Endothelial cell of umbilical vein (primary cell): ENCODE measurements at regions not wholly inside any gene's neighbourhood (a gene's known extent, or its start where the extent isn't known, plus 50 kb on each side); places are given as distances from the start of the nearest gene placed in this dataset.

Experiments used
- BruUV-seq: library from RNA; stranded (reverse); fragments of 400-500 nt; replicated peaks from 2 replicates; lab custom pipeline; 2021; lab: Mats Ljungman, UMichigan
- CTCF ChIA-PET: fragments of 300-600, 350-600 bp; sonication (Branson Sonifier 250); formaldehyde crosslinking; loops from one replicate; lab custom pipeline; 2021; ENCODE audit warnings: antibody characterized with exemption, inconsistent platforms; lab: Charles Lee
- POLR2A ChIA-PET: fragments of 300-600, 350-600 bp; sonication (Branson Sonifier 250); formaldehyde crosslinking; loops from one replicate; lab custom pipeline; 2021; ENCODE audit warnings: antibody characterized with exemption, inconsistent platforms; lab: Charles Lee
- DNase-seq: peaks from one replicate; pipeline ENCODE4 v3.0.0-alpha.2; 2011; ENCODE audit warnings: low read depth, low spot score
- FAIRE-seq: peaks from 2 replicates; lab custom pipeline; 2011; peaks lifted over from hg19 to GRCh38; lab: Jason Lieb, UNC
- H2AFZ ChIP-seq: 2 replicates; pipeline ENCODE4 v1.6.0; 2012; ENCODE audit warnings: low read depth, low read length, control low read depth, inconsistent platforms
- H3K27ac ChIP-seq: 2 replicates; pipeline ENCODE4 v1.5.1; 2011; ENCODE audit warnings: low read depth, mild to moderate bottlenecking, control low read depth, low read length, moderate library complexity; ENCODE audit not compliant: insufficient read depth
- H3K27me3 ChIP-seq, 2 experiments: 2 replicates each; pipeline versions ENCODE4 v1.6.0 to v1.6.1; 2011; ENCODE audit warnings: low read length in 2 of 2, mixed read lengths in 1 of 2; ENCODE audit not compliant: control insufficient read depth in 2 of 2, insufficient read depth in 2 of 2
- H3K36me3 ChIP-seq, 2 experiments: 2 replicates in 1 of 2; 3 replicates in 1 of 2; pipeline ENCODE4 v1.5.1; 2011; ENCODE audit warnings: low read length in 2 of 2, mild to moderate bottlenecking in 1 of 2, moderate library complexity in 1 of 2; ENCODE audit not compliant: control insufficient read depth in 2 of 2, insufficient read depth in 2 of 2; ENCODE audit errors: extremely low read depth in 1 of 2
- H3K4me1 ChIP-seq: 3 replicates; pipeline ENCODE4 v1.5.1; 2011; ENCODE audit warnings: mild to moderate bottlenecking, low read length; ENCODE audit not compliant: control insufficient read depth, insufficient read depth; ENCODE audit errors: extremely low read depth
- H3K4me2 ChIP-seq: 2 replicates; pipeline ENCODE4 v1.6.1; 2011; ENCODE audit warnings: low read length, control low read depth, mixed read lengths; ENCODE audit not compliant: insufficient read depth
- H3K4me3 ChIP-seq, 3 experiments: fragments of 200-600 bp in 1 of 3; sonication (generic), shearing (Covaris generic) in 1 of 3; replicated peaks in 1 of 3; 2 replicates each; pipeline ENCODE4 v1.5.1; 2011 to 2016; ENCODE audit warnings: control low read depth in 3 of 3, low read length in 3 of 3, mild to moderate bottlenecking in 2 of 3, inconsistent platforms in 1 of 3, low read depth in 1 of 3, moderate library complexity in 1 of 3; ENCODE audit not compliant: insufficient read depth in 1 of 3
- H3K79me2 ChIP-seq: 2 replicates; pipeline ENCODE4 v1.6.0; 2012; ENCODE audit warnings: low read length, inconsistent platforms; ENCODE audit not compliant: control insufficient read depth, insufficient read depth
- H3K9ac ChIP-seq: replicated peaks from 2 replicates; pipeline ENCODE3; 2011; ENCODE audit warnings: low read length, control low read depth; ENCODE audit not compliant: insufficient read depth; ENCODE audit errors: extremely low read depth
- H3K9me1 ChIP-seq: replicated peaks from 3 replicates; pipeline ENCODE4 v1.6.0; 2011; ENCODE audit warnings: mild to moderate bottlenecking, low read length; ENCODE audit not compliant: control insufficient read depth, insufficient read depth; ENCODE audit errors: extremely low read depth
- H3K9me3 ChIP-seq: replicated peaks from 2 replicates; pipeline ENCODE4 v1.5.1; 2012; ENCODE audit warnings: low read length, inconsistent platforms; ENCODE audit not compliant: control insufficient read depth, insufficient read depth
- H4K20me1 ChIP-seq: replicated peaks from 2 replicates; pipeline ENCODE3; 2011; ENCODE audit warnings: mild to moderate bottlenecking, low read length; ENCODE audit not compliant: control insufficient read depth, insufficient read depth; ENCODE audit errors: extremely low read depth
- EZH2 ChIP-seq: IDR thresholded peaks from 2 replicates; pipeline ENCODE4 v1.6.1; 2012; ENCODE audit warnings: borderline replicate concordance, low read depth, mild to moderate bottlenecking, moderate library complexity, low read length, inconsistent platforms; ENCODE audit not compliant: severe bottlenecking
- FOS ChIP-seq: IDR thresholded peaks from 2 replicates; pipeline ENCODE4 v1.6.1; 2011; ENCODE audit warnings: mild to moderate bottlenecking, low read length, moderate library complexity, borderline replicate concordance; ENCODE audit not compliant: insufficient read depth
- GATA2 ChIP-seq: IDR thresholded peaks from 2 replicates; pipeline ENCODE4 v1.7.0; 2011; ENCODE audit warnings: low read depth, mild to moderate bottlenecking, moderate library complexity, mixed read lengths, low read length; ENCODE audit not compliant: insufficient read length, insufficient read depth
- JUN ChIP-seq: IDR thresholded peaks from 2 replicates; pipeline ENCODE4 v1.6.1; 2011; ENCODE audit warnings: borderline replicate concordance, low read depth; ENCODE audit not compliant: insufficient read length, insufficient read depth
- MYC ChIP-seq: IDR thresholded peaks from one replicate; pipeline ENCODE4 v1.6.1; 2011; ENCODE audit warnings: mild to moderate bottlenecking, low read depth, low read length
- POLR2A ChIP-seq: IDR thresholded peaks from 2 replicates; pipeline ENCODE4 v1.6.1; 2012; ENCODE audit warnings: low read depth, mild to moderate bottlenecking, control low read depth, low read length
- POLR2AphosphoS5 ChIP-seq: IDR thresholded peaks from 2 replicates; pipeline ENCODE4 v1.6.1; 2012; ENCODE audit warnings: low read depth, mild to moderate bottlenecking, control low read depth, low read length, moderate library complexity; ENCODE audit not compliant: insufficient read depth
- dilution Hi-C: fragments of 300-500 bp; cut with MboI; formaldehyde crosslinking; loops from one replicate; pipeline ENCODE4 v1.15.0; 2019; ENCODE audit warnings: low sequenced_read_pairs; ENCODE audit not compliant: extremely low pct_ligation_motif_present
- intact Hi-C: fragments of 100-400 bp; cut with micrococcal nuclease; formaldehyde crosslinking; loops from one replicate; pipeline ENCODE4 v1.10.0; 2022
- TF ChIP-seq, protein P1 (sequence below): IDR thresholded peaks from 2 replicates; pipeline ENCODE4 v1.6.1; 2011; ENCODE audit not compliant: insufficient read depth, insufficient read length
- TF ChIP-seq, protein P2 (sequence below), 2 donors: IDR thresholded peaks; 1 replicate in 1 of 2; 2 replicates in 1 of 2; pipeline ENCODE4 v1.5.1; 2011; ENCODE audit warnings: low read length in 2 of 2, mild to moderate bottlenecking in 2 of 2, moderate library complexity in 2 of 2, control low read depth in 1 of 2, inconsistent platforms in 1 of 2, low read depth in 1 of 2; ENCODE audit not compliant: insufficient read depth in 1 of 2; ENCODE audit errors: extremely low read depth in 1 of 2

DNA sequence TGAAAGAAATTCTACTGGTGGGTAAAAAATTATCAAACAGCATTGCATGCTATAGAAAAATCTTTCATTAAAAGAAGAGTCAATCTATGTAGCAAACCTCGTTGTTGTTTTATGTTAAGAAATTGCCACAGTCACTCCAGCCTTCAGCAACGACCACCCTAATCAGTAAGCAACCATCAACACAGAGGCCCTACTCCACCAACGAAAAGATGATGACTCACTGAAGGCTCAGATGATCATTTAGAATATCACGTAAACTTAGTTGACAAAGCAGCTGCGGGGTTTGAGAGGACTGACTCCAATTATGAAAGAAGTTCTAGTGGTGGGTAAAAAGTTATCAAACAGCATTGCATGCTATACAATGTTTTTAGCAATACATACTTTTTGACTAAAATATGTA, 242.6 kb downstream of the DRD1 start:
- H3K27ac ChIP-seq: no peak overlapping the region
- no TSS peak for BruUV-seq
- CTCF ChIA-PET: no interaction called here
- H3K4me1 ChIP-seq: no peaks in the 10 kb centered on the region
- H3K79me2 ChIP-seq: no peaks in the 10 kb centered on the region
- POLR2A ChIA-PET: no interaction called here
- H3K4me2 ChIP-seq: no peak overlapping the region
- no peak overlapping the region for H2AFZ ChIP-seq
- no peaks in the 10 kb centered on the region for H3K36me3 ChIP-seq
- H3K9me1 ChIP-seq: no peaks in the 10 kb centered on the region
- no peaks in the 10 kb centered on the region for H3K27me3 ChIP-seq
- intact Hi-C loops: no loop called here
- H3K4me3 ChIP-seq: no peak overlapping the region
- dilution Hi-C loops: no loop called here
- no peaks in the 10 kb centered on the region for H4K20me1 ChIP-seq
- DNase-seq (no peak), FAIRE-seq (no peak)
- TF ChIP-seq FOS: no peak
- TF ChIP-seq JUN: no peak
- no peak for TF ChIP-seq POLR2A
- no peak for TF ChIP-seq EZH2
- TF ChIP-seq, protein P1, sequence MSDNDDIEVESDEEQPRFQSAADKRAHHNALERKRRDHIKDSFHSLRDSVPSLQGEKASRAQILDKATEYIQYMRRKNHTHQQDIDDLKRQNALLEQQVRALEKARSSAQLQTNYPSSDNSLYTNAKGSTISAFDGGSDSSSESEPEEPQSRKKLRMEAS: no peak
- no peak for TF ChIP-seq MYC
- no peak for TF ChIP-seq POLR2AphosphoS5
- no peak for TF ChIP-seq GATA2
- TF ChIP-seq, protein P2, sequence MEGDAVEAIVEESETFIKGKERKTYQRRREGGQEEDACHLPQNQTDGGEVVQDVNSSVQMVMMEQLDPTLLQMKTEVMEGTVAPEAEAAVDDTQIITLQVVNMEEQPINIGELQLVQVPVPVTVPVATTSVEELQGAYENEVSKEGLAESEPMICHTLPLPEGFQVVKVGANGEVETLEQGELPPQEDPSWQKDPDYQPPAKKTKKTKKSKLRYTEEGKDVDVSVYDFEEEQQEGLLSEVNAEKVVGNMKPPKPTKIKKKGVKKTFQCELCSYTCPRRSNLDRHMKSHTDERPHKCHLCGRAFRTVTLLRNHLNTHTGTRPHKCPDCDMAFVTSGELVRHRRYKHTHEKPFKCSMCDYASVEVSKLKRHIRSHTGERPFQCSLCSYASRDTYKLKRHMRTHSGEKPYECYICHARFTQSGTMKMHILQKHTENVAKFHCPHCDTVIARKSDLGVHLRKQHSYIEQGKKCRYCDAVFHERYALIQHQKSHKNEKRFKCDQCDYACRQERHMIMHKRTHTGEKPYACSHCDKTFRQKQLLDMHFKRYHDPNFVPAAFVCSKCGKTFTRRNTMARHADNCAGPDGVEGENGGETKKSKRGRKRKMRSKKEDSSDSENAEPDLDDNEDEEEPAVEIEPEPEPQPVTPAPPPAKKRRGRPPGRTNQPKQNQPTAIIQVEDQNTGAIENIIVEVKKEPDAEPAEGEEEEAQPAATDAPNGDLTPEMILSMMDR (IDR thresholded peaks at IDR 0.05; ENCODE audit: extremely low read depth in 1 of 2, insufficient read depth in 1 of 2, low read depth in 1 of 2, low read length in 2 of 2): no peak
- H3K9me3 ChIP-seq: peaks cover 2% of the 10 kb centered on the region
- no peak overlapping the region for H3K9ac ChIP-seq
